Gastroesophageal sphincter (tissue), 4 donors: ENCODE measurements at regions not wholly inside any gene's neighbourhood (a gene's known extent, or its start where the extent isn't known, plus 50 kb on each side); places are given as distances from the start of the nearest gene placed in this dataset.

Experiments
- ATAC-seq: fragments of 150-250 bp; one replicate; pipeline ENCODE4 v1.9.1; 2016; ENCODE audit warnings: mild to moderate bottlenecking, moderate library complexity
- H3K27ac ChIP-seq, 4 donors: fragments of 200-600 bp; sonication (generic) in 3 of 4; 1 replicate in 3 of 4; 2 replicates in 1 of 4; pipeline ENCODE4 v1.5.1; 2016 to 2019
- H3K27me3 ChIP-seq: fragments of 200-600 bp; sonication (generic); one replicate; pipeline ENCODE4 v1.5.1; 2019
- H3K36me3 ChIP-seq, 2 donors: fragments of 200-600 bp; sonication (generic); one replicate each; pipeline ENCODE4 v1.5.1; 2019; ENCODE audit warnings: control low read depth in 1 of 2
- H3K4me1 ChIP-seq, 3 donors: fragments of 200-600 bp; sonication (generic); 1 replicate in 2 of 3; 2 replicates in 1 of 3; pipeline ENCODE4 v1.5.1; 2016 to 2019; ENCODE audit warnings: control low read depth in 2 of 3
- H3K4me3 ChIP-seq, 2 donors: fragments of 200-600 bp; sonication (generic); one replicate each; pipeline ENCODE4 v1.5.1; 2019; ENCODE audit warnings: mild to moderate bottlenecking in 1 of 2, moderate library complexity in 1 of 2
- H3K9me3 ChIP-seq, 3 donors: fragments of 200-600 bp; sonication (generic); one replicate each; pipeline ENCODE4 v1.5.1; 2017 to 2019; ENCODE audit warnings: control low read depth in 2 of 3
- EP300 ChIP-seq: sonication (generic); formaldehyde crosslinking; IDR thresholded peaks from one replicate; pipeline ENCODE4 v1.6.1; 2017; ENCODE audit warnings: antibody characterized with exemption, mild to moderate bottlenecking
- POLR2A ChIP-seq, 2 donors: fragments of 450-650 bp; IDR thresholded peaks; one replicate each; pipeline ENCODE4 v1.6.1; 2017; ENCODE audit warnings: antibody characterized with exemption in 2 of 2, mild to moderate bottlenecking in 2 of 2, moderate library complexity in 1 of 2
- POLR2AphosphoS5 ChIP-seq: sonication (generic); formaldehyde crosslinking; IDR thresholded peaks from one replicate; pipeline ENCODE4 v1.6.1; 2017; ENCODE audit warnings: antibody characterized with exemption
- WGBS, 2 donors: methylation state at CpG; one replicate each; pipeline ENCODE4 v1.1.5; 2018; ENCODE audit warnings: low coverage in 1 of 2; 5-methylcytosine and 5-hydroxymethylcytosine counted together
- TF ChIP-seq, protein P1 (sequence below), 4 experiments: fragments of 200-600 bp in 2 of 4; fragments of 450-650 bp in 2 of 4; sonication (generic) in 1 of 4; IDR thresholded peaks; one replicate each; pipeline ENCODE4 v1.5.1; 2017 to 2019; ENCODE audit warnings: antibody characterized with exemption in 4 of 4, mild to moderate bottlenecking in 2 of 4, moderate library complexity in 2 of 4

DNA sequence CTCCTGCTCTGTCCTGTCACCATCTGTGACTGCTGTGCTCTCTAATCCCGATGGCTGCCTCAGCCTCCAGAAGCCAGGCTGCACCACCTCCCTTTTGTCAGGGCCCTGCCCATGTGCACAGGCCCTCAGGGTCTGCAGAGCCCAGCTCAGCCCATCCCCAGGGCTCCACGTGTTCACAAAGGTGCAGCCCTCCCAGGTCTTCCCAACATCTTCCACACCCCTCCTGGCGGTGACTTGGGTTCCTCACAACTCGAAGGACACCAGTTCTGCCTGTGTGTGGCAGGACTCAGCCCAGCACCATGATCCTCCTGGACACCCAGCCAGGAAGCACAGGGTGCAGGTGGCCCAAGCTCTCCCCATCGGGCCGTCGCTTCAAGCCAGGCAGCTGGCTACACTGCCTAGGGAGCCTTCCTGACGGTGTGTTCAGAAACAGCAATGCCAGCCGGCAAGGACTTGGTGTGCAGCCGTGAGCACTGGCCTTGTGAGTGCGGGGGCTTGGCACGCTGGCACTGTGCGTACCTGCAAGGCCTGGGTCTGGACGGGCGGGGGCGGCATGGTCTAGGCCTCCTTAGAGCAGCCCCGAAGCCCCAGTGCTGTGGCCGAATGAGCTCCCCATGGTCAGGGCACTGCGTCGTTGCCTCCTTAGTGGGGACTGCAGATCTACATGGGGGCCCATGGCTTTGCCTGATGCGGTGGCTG lies 96.1 kb downstream of the MRPL36 start:
- 59 to 100% methylated on average over 2 of the region's 21 CpGs for WGBS, 2 donors
- TF ChIP-seq POLR2AphosphoS5: no peak
- no peak for TF ChIP-seq POLR2A (IDR thresholded peaks at IDR 0.05)
- no peak for TF ChIP-seq EP300
- TF ChIP-seq, protein P1, sequence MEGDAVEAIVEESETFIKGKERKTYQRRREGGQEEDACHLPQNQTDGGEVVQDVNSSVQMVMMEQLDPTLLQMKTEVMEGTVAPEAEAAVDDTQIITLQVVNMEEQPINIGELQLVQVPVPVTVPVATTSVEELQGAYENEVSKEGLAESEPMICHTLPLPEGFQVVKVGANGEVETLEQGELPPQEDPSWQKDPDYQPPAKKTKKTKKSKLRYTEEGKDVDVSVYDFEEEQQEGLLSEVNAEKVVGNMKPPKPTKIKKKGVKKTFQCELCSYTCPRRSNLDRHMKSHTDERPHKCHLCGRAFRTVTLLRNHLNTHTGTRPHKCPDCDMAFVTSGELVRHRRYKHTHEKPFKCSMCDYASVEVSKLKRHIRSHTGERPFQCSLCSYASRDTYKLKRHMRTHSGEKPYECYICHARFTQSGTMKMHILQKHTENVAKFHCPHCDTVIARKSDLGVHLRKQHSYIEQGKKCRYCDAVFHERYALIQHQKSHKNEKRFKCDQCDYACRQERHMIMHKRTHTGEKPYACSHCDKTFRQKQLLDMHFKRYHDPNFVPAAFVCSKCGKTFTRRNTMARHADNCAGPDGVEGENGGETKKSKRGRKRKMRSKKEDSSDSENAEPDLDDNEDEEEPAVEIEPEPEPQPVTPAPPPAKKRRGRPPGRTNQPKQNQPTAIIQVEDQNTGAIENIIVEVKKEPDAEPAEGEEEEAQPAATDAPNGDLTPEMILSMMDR (IDR thresholded peaks at IDR 0.05): no peak
- Histone ChIP-seq H3K36me3 (no peaks in the 10 kb centered on the region), H3K4me3 (no peak overlapping the region), H3K27ac (no peak overlapping the region), H3K27me3 (peaks cover 84% of the 10 kb centered on the region), H3K4me1 (no peaks in the 10 kb centered on the region), H3K9me3 (no peaks in the 10 kb centered on the region)
- no peak for ATAC-seq

DNA sequence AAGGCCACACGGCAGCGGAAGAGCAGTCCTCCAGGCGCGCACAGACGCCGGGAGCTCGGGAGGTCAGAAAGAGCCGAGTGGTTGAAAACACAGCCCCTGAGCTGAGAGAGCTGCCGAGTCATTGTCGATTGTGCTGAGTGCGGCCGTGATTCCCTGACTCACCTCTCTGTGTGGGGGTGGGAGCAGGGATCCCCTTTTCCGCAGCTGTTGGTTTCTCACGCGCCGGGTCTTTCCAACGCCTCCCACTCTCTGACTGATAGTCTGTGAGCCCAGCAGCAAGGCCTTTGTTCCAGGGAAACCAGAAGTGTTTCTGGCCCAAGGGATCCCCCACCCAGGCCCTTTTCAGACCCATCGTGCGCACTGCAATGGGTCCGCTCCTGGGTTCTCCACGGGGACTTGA lies 97.3 kb downstream of the MRPL36 start:
- no peaks in the 10 kb centered on the region for H3K9me3 ChIP-seq
- H3K27me3 ChIP-seq: peaks cover 76% of the 10 kb centered on the region
- TF ChIP-seq POLR2A (IDR thresholded peaks at IDR 0.05) (no peak), POLR2AphosphoS5 (no peak), EP300 (no peak)
- TF ChIP-seq, protein P1 (IDR thresholded peaks at IDR 0.05): no peak
- H3K4me3 ChIP-seq: no peak overlapping the region
- H3K36me3 ChIP-seq: no peaks in the 10 kb centered on the region
- no peak for ATAC-seq
- H3K27ac ChIP-seq: no peak overlapping the region
- 53 to 56% methylated on average over 7 to 12 of the region's 21 CpGs for WGBS, 2 donors
- no peaks in the 10 kb centered on the region for H3K4me1 ChIP-seq

DNA sequence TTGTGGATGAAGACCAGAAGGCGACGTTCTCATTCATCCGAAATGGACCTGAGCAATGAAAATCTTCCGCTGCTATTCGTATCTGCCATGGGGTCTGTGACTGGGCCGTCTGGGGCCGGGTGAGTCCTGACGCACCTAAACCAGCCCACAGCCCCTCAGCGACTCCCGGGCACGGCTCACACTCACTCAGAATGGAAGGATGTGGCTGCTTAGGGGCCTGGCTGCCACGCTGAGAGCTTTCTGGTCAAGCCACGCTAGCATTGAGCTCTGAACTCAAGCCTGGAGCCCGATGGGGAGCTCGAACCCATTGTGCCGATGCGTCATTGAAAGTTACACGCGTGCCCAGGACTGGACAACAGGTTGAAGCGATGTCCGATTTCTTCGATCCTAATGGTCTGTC lies 97.8 kb downstream of the MRPL36 start:
- Histone ChIP-seq H3K4me1 (no peaks in the 10 kb centered on the region), H3K36me3 (no peaks in the 10 kb centered on the region), H3K4me3 (no peak overlapping the region), H3K9me3 (no peaks in the 10 kb centered on the region), H3K27me3 (peaks cover 74% of the 10 kb centered on the region), H3K27ac (no peak overlapping the region)
- WGBS, 2 donors: 78 to 85% methylated on average over 8 to 11 of the region's 22 CpGs
- TF ChIP-seq EP300 (no peak), POLR2A (IDR thresholded peaks at IDR 0.05) (no peak), POLR2AphosphoS5 (no peak)
- TF ChIP-seq, protein P1 (IDR thresholded peaks at IDR 0.05): no peak
- no peak for ATAC-seq

DNA sequence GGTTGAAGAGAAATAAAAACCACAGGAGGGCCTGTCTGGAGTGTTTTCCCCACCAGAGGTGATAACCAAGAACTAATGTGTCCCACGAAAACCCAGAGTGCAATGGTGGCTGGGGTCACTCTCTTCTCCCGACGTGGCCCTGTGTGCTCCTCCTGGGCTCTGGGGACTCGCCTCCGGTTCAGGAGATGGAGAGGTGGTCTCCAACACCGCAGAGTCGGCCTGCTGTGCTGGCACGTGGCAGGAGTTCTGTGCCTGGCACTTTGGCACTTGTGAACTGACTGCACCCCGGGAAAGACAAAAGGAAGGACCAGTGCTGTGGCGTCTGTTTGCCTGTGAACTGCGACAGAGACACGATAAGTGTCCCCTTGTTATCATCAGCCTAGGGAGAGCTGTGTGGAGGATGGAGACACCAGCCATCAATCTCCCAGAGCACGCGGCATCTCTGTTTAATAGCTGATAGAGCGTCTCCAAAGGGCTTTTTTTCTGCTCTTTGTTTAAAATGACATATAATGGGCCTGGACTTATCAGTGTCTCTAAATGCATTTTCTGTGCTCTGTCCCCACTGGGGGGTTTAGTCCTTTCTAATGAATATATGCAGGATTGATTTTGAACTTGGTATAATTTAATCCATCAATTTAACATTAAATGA lies 98.3 kb downstream of the MRPL36 start:
- ATAC-seq: no peak
- Histone ChIP-seq H3K27ac (no peak overlapping the region), H3K27me3 (peaks cover 70% of the 10 kb centered on the region), H3K36me3 (no peaks in the 10 kb centered on the region), H3K4me1 (no peaks in the 10 kb centered on the region), H3K9me3 (no peaks in the 10 kb centered on the region), H3K4me3 (no peak overlapping the region)
- 45 to 63% methylated on average over 7 to 8 of the region's 15 CpGs for WGBS, 2 donors
- TF ChIP-seq EP300 (no peak), POLR2AphosphoS5 (no peak), POLR2A (IDR thresholded peaks at IDR 0.05) (no peak)
- TF ChIP-seq, protein P1 (IDR thresholded peaks at IDR 0.05): no peak

DNA sequence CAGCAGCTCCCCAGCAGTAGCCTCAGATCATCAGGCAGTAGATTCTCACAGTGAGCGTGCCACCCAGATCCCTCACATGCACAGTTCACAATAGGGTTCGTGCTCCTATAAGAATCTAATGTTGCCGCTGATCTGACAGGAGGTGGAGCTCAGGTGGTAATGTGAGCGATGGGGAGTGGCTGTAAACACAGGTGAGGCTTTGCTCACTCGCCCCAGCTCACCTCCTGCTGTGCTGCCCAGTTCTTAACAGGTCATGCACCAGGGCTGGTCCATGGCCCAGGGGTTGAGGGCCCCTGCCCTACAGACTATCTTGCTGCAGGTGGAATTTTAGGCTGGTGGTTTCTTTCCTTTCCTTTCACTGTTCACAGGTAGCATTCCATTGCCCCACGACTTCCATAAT lies 100.2 kb downstream of the MRPL36 start:
- TF ChIP-seq POLR2AphosphoS5 (no peak), POLR2A (IDR thresholded peaks at IDR 0.05) (no peak), EP300 (no peak)
- TF ChIP-seq, protein P1 (IDR thresholded peaks at IDR 0.05): no peak
- no peaks in the 10 kb centered on the region for H3K4me1 ChIP-seq
- WGBS, 2 donors: 75 to 83% methylated on average over 1 to 3 of the region's 6 CpGs
- no peaks in the 10 kb centered on the region for H3K36me3 ChIP-seq
- H3K9me3 ChIP-seq: no peaks in the 10 kb centered on the region
- H3K27ac ChIP-seq: no peak overlapping the region
- no peak overlapping the region for H3K4me3 ChIP-seq
- peaks cover 57% of the 10 kb centered on the region for H3K27me3 ChIP-seq
- ATAC-seq: no peak
